Liver (tissue), 3 donors: ENCODE measurements at regions not wholly inside any gene's neighbourhood (a gene's known extent, or its start where the extent isn't known, plus 50 kb on each side); places are given as distances from the start of the nearest gene placed in this dataset.

Experiments
- CTCF ChIP-seq: fragments of 150-350 bp; IDR thresholded peaks from 2 replicates; pipeline ENCODE4 v1.5.1; 2017; ENCODE audit warnings: improper control_type of control experiment, low read depth, low read length; ENCODE audit not compliant: missing input control
- EGR1 ChIP-seq, 2 donors: IDR thresholded peaks; 2 replicates each; pipeline ENCODE4 v1.6.1; 2016 to 2018; ENCODE audit warnings: antibody characterized with exemption in 2 of 2, low read depth in 2 of 2
- FOXA2 ChIP-seq: IDR thresholded peaks from 2 replicates; pipeline ENCODE4 v1.6.1; 2016; ENCODE audit warnings: antibody characterized with exemption
- GABPA ChIP-seq, 2 donors: IDR thresholded peaks in 1 of 2; conservative IDR thresholded peaks in 1 of 2; 2 replicates each; pipeline ENCODE4 v1.6.1; 2016; ENCODE audit warnings: antibody characterized with exemption in 2 of 2, mild to moderate bottlenecking in 1 of 2, moderate library complexity in 1 of 2
- HNF4A ChIP-seq, 2 donors: conservative IDR thresholded peaks; 2 replicates each; pipeline ENCODE4 v1.6.1; 2016; ENCODE audit warnings: antibody characterized with exemption in 2 of 2, mild to moderate bottlenecking in 2 of 2
- MAX ChIP-seq: IDR thresholded peaks from 2 replicates; pipeline ENCODE4 v1.6.1; 2016; ENCODE audit warnings: antibody characterized with exemption
- RAD21 ChIP-seq, 2 donors: IDR thresholded peaks; 2 replicates each; pipeline ENCODE4 v1.6.1; 2016; ENCODE audit warnings: antibody characterized with exemption in 2 of 2, mild to moderate bottlenecking in 2 of 2
- REST ChIP-seq: IDR thresholded peaks from 2 replicates; pipeline ENCODE4 v1.6.1; 2016; ENCODE audit warnings: antibody characterized with exemption, mild to moderate bottlenecking
- SP1 ChIP-seq: IDR thresholded peaks from 2 replicates; pipeline ENCODE4 v1.6.1; 2018; ENCODE audit warnings: antibody characterized with exemption, mild to moderate bottlenecking
- TAF1 ChIP-seq: conservative IDR thresholded peaks from 2 replicates; pipeline ENCODE4 v1.6.1; 2016; ENCODE audit warnings: antibody characterized with exemption, mild to moderate bottlenecking
- donor health status: healthy.
- donor health status: healthy.

GRCh38 chr6:74075323-74075722, 379.3 kb downstream of the CD109 start:
- TF ChIP-seq CTCF (no peak), MAX (no peak), TAF1 (no peak), SP1 (no peak), HNF4A (conservative IDR thresholded peaks at IDR 0.05) (no peak), FOXA2 (no peak), EGR1 (IDR thresholded peaks at IDR 0.05; ENCODE audit: low read depth in 2 of 2) (no peak), GABPA (IDR thresholded peaks at IDR 0.05 in 1 of 2, conservative IDR thresholded peaks at IDR 0.05 in 1 of 2) (no peak), RAD21 (IDR thresholded peaks at IDR 0.05) (no peak), REST (no peak)
